ENCODE measurements at regions not wholly inside any gene's neighbourhood (a gene's known extent, or its start where the extent isn't known, plus 50 kb on each side); places are given as distances from the start of the nearest gene placed in this dataset.

- no peak for DNase-seq
Measured at GRCh38 chr6:4402477-4402976, 267.2 kb upstream of the ECI2 start.

- no peak for DNase-seq
Measured at GRCh38 chr6:4401408-4402368, 266.3 kb upstream of the ECI2 start.

GRCh38 chr6:4399656-4400055 lies 264.3 kb upstream of the ECI2 start:
- DNase-seq: no peak

GRCh38 chr6:4398791-4399190 lies 263.4 kb upstream of the ECI2 start:
- DNase-seq: no peak

GRCh38 chr6:4397307-4397706 lies 261.9 kb upstream of the ECI2 start:
- DNase-seq: no peak

GRCh38 chr6:4396044-4396443 lies 260.7 kb upstream of the ECI2 start:
- DNase-seq: no peak

- DNase-seq: no peak
Measured at GRCh38 chr6:4395386-4395785, 260.0 kb upstream of the ECI2 start.

- DNase-seq: no peak
Measured at GRCh38 chr6:4394786-4395185, 259.4 kb upstream of the ECI2 start.

- no peak for DNase-seq
Measured at GRCh38 chr6:4388675-4389074, 253.3 kb upstream of the ECI2 start.

GRCh38 chr6:4384656-4385055 lies 249.3 kb upstream of the ECI2 start:
- DNase-seq: no peak

- no peak for DNase-seq
Measured at GRCh38 chr6:4383910-4384638, 248.7 kb upstream of the ECI2 start.

- DNase-seq: no peak
Measured at GRCh38 chr6:4382362-4382853, 247.0 kb upstream of the ECI2 start.

- no peak for DNase-seq
Measured at GRCh38 chr6:4381381-4381780, 246.0 kb upstream of the ECI2 start.

GRCh38 chr6:4380881-4381281 lies 245.5 kb upstream of the ECI2 start:
- no peak for DNase-seq

GRCh38 chr6:4379958-4380357 lies 244.6 kb upstream of the ECI2 start:
- no peak for DNase-seq

GRCh38 chr6:4378319-4378996 lies 243.1 kb upstream of the ECI2 start:
- DNase-seq: no peak

- DNase-seq: no peak
Measured at GRCh38 chr6:4377603-4378002, 242.2 kb upstream of the ECI2 start.

GRCh38 chr6:4374216-4374615 lies 238.8 kb upstream of the ECI2 start:
- DNase-seq: no peak

- no peak for DNase-seq
Measured at GRCh38 chr6:4372866-4373265, 237.5 kb upstream of the ECI2 start.

- no peak for DNase-seq
Measured at GRCh38 chr6:4371207-4371921, 236.0 kb upstream of the ECI2 start.

GRCh38 chr6:4370066-4370465 lies 234.7 kb upstream of the ECI2 start:
- DNase-seq: no peak

GRCh38 chr6:4369616-4370015 lies 234.2 kb upstream of the ECI2 start:
- DNase-seq: no peak

GRCh38 chr6:4368649-4369048 lies 233.3 kb upstream of the ECI2 start:
- no peak for DNase-seq
